Heart left ventricle (tissue), 16 donors: ENCODE measurements at regions not wholly inside any gene's neighbourhood (a gene's known extent, or its start where the extent isn't known, plus 50 kb on each side); places are given as distances from the start of the nearest gene placed in this dataset.
A peak's percentile ranks its signal among the peaks of the same experiment; 100 is the strongest.

Experiments used
- ATAC-seq, 4 donors: fragments of 200-7000 bp; cut with Tn5 transposase; one replicate each; pipeline ENCODE4 v1.9.1; 2020 to 2022; ENCODE audit warnings: moderate library complexity in 4 of 4, mild to moderate bottlenecking in 3 of 4, moderate number of reproducible peaks in 1 of 4
- DNase-seq, 5 donors: peaks; one replicate each; pipeline ENCODE4 v3.0.0-alpha.2; 2020
- H3K27ac ChIP-seq, 12 donors: fragments of 200-600 bp; sonication (generic) in 4 of 12; one replicate each; pipeline versions ENCODE4 v1.5.0 to v1.8.0; 2016 to 2022; ENCODE audit warnings: mild to moderate bottlenecking in 2 of 12
- H3K27me3 ChIP-seq, 9 donors: fragments of 200-600 bp; sonication (generic) in 2 of 9; one replicate each; pipeline versions ENCODE4 v1.5.1 to v1.8.0; 2016 to 2022; ENCODE audit warnings: mild to moderate bottlenecking in 3 of 9
- H3K36me3 ChIP-seq, 9 donors: fragments of 200-600 bp; sonication (generic) in 2 of 9; one replicate each; pipeline versions ENCODE4 v1.5.0 to v1.8.0; 2018 to 2022; ENCODE audit warnings: mild to moderate bottlenecking in 2 of 9
- H3K4me1 ChIP-seq, 12 donors: fragments of 200-600 bp; sonication (generic) in 4 of 12; one replicate each; pipeline versions ENCODE4 v1.5.0 to v1.8.0; 2016 to 2022; ENCODE audit warnings: mild to moderate bottlenecking in 3 of 12
- H3K4me3 ChIP-seq, 12 donors: fragments of 200-600 bp; sonication (generic) in 4 of 12; one replicate each; pipeline versions ENCODE4 v1.5.0 to v1.8.0; 2017 to 2022; ENCODE audit warnings: mild to moderate bottlenecking in 9 of 12, moderate library complexity in 4 of 12
- H3K9me3 ChIP-seq, 12 donors: fragments of 200-600 bp; sonication (generic) in 4 of 12; one replicate each; pipeline versions ENCODE4 v1.5.0 to v1.8.0; 2016 to 2022; ENCODE audit warnings: mild to moderate bottlenecking in 1 of 12
- POLR2A ChIP-seq, 2 donors: fragments of 450-650 bp; IDR thresholded peaks; one replicate each; pipeline ENCODE4 v1.6.1; 2017; ENCODE audit warnings: antibody characterized with exemption in 2 of 2, mild to moderate bottlenecking in 2 of 2, moderate library complexity in 2 of 2
- WGBS, 4 donors: extraction: QIAGEN DNeasy Blood & Tissue Kit in 2 of 4; methylation state at CpG; one replicate each; pipeline versions ENCODE4 v1.1.5 to v1.1.7; 2013 to 2018; 5-methylcytosine and 5-hydroxymethylcytosine counted together
- intact Hi-C, 10 donors: fragments of 100-400 bp; cut with DNase I; formaldehyde crosslinking; loops; one replicate each; pipeline versions ENCODE4 v1.11.1 to v1.14.2; 2022
- TF ChIP-seq, protein P1 (sequence below), 12 donors: fragments of 200-600 bp; sonication (generic) in 4 of 12; IDR thresholded peaks; one replicate each; pipeline versions ENCODE4 v1.5.0 to v1.8.0; 2018 to 2022; ENCODE audit warnings: antibody characterized with exemption in 12 of 12, mild to moderate bottlenecking in 5 of 12
- donor health status: ischemic (EF 13 %, LVEDD 7.1; RV severe dilation, severe dysfunction).
- donor health status: healthy with polysubstance abuse.
- donor health status: DM: no; HTN: yes; CAD: no.
- donor health status: DM: no; HTN: no; CAD: no.
- donor health status: ischemic (EF 25% LVEDD 6.9; RV normal size, moderate dysfunction).
- donor health status: ischemic (EF 25% LVEDD 5.7; RV mildly dilated, moderate dysfunction).
- donor health status: healthy.
- donor health status: DM: yes; HTN: yes; CAD: no.
- donor health status: ischemic (EF 35%, LVEDD 5.7; RV mildly dilated, moderate dysfunction).
- donor health status: nonischemic (EF 11% LVEDD 7.7; RV severe dilation, severe dysfunction).
- donor health status: DM: yes; HTN: yes; CAD: no.
- donor health status: PGD.
- donor health status: ischemic (EF 29% LVEDD 5.4; RV normal size, mild dysfunction).
- donor health status: nonischemic (EF 23%, LVEDD 6.1; RV moderate dilation, normal function).

DNA sequence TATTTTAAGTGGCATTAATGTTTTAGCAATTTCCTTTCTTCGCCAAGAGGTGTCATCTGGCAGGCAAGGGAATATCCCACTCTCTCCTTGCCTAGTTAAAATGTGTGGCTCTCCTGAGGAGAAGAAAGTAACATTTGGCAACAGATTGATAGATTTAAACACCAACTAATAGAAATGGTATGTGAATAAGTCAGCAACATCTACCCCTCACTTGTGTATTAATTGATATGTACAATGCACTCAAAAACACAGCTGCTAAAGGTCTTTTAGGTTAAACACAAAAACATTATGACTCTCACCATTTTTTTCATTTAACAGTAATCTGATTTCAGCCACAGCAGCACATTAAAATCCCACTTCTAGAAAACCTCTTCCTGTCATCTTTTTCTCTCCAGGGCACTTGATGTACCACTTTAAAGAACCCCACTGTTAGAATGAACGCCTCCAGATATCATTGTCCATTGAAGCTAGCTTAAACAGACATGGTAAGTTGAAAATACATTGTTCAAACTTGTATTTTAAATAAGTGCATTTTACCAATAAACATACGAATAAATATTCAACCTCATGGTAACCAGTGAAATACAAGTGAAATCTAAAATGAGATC, 151.7 kb downstream of the RPAP3 start:
- DNase-seq (no peak), ATAC-seq (no peak)
- H3K9me3 ChIP-seq, result peaks cover 0 to 27% (median 12%) of the 10 kb centered on the region in 12 donors
- no peaks in the 10 kb centered on the region for H3K27me3 ChIP-seq
- no peaks in the 10 kb centered on the region for H3K4me1 ChIP-seq
- 59 to 83% (median 80%) methylated on average over 3 of the region's 3 CpGs for WGBS, 4 donors
- H3K4me3 ChIP-seq, result no peak overlapping the region
- intact Hi-C loops, result no loop called here
- no peak overlapping the region for H3K27ac ChIP-seq
- TF ChIP-seq, protein P1, sequence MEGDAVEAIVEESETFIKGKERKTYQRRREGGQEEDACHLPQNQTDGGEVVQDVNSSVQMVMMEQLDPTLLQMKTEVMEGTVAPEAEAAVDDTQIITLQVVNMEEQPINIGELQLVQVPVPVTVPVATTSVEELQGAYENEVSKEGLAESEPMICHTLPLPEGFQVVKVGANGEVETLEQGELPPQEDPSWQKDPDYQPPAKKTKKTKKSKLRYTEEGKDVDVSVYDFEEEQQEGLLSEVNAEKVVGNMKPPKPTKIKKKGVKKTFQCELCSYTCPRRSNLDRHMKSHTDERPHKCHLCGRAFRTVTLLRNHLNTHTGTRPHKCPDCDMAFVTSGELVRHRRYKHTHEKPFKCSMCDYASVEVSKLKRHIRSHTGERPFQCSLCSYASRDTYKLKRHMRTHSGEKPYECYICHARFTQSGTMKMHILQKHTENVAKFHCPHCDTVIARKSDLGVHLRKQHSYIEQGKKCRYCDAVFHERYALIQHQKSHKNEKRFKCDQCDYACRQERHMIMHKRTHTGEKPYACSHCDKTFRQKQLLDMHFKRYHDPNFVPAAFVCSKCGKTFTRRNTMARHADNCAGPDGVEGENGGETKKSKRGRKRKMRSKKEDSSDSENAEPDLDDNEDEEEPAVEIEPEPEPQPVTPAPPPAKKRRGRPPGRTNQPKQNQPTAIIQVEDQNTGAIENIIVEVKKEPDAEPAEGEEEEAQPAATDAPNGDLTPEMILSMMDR (IDR thresholded peaks at IDR 0.05), result no peak
- no peak for TF ChIP-seq POLR2A (IDR thresholded peaks at IDR 0.05)
- H3K36me3 ChIP-seq, result no peaks in the 10 kb centered on the region

DNA sequence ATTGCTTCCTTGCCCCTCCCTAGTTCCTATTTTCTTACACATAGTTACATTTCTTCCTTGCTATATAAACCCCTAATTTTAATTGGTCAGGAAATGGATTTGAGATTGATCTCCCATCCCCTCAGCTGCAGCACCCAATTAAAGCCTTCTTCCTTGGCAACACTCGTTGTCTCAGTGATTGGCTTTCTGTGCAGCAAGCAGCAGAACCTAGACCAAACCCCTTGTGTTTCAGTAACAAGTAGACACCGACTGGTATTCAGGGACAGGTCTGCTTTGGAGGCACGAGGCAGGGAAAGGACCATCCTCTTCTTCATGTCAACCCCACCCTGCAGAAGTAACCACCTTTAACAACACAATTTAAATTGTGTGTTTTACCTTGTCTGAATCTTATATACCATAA, 152.6 kb downstream of the RPAP3 start:
- Histone ChIP-seq H3K27me3 (no peaks in the 10 kb centered on the region), H3K27ac (no peak overlapping the region), H3K36me3 (no peaks in the 10 kb centered on the region), H3K4me1 (no peaks in the 10 kb centered on the region), H3K4me3 (no peak overlapping the region), H3K9me3 (peaks cover 0 to 27% (median 12%) of the 10 kb centered on the region in 12 donors)
- WGBS, 4 donors, result 67 to 76% (median 69%) methylated on average over 3 of the region's 3 CpGs
- intact Hi-C loops, result no loop called here
- no peak for ATAC-seq
- no peak for DNase-seq
- TF ChIP-seq, protein P1 (IDR thresholded peaks at IDR 0.05), result no peak
- TF ChIP-seq POLR2A (IDR thresholded peaks at IDR 0.05), result no peak

DNA sequence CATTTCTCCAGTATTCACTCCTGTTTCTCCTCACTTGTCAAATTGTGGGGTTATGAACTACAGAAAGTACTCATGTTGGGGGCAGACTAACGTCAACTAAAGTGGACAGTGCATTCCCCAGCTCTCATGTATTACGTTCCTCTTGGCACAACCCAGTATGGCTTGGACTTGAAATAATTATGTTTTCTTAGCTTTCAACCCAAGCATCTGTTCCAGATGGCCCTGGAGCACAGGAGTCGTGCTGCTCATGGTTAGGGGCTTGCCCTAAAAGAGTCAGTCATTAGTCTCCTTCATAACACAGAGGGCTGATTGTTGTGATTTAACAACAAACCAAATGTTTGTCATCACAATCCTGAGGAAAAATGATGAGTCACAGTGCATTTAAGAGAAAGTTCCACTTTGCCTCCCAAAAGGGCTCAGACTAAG, 154.4 kb downstream of the RPAP3 start:
- Histone ChIP-seq H3K27ac (peak overlapping the region in 2 of 12 donors; percentile 29 to 56), H3K27me3 (no peaks in the 10 kb centered on the region), H3K9me3 (peaks cover 0 to 27% (median 12%) of the 10 kb centered on the region in 12 donors), H3K4me3 (no peak overlapping the region), H3K36me3 (no peaks in the 10 kb centered on the region), H3K4me1 (no peaks in the 10 kb centered on the region)
- 41 to 50% (median 48%) methylated on average over 3 of the region's 3 CpGs for WGBS, 4 donors
- TF ChIP-seq, protein P1 (IDR thresholded peaks at IDR 0.05), result no peak
- TF ChIP-seq POLR2A (IDR thresholded peaks at IDR 0.05), result no peak
- ATAC-seq (peak in 3 of 4 donors; percentile 81 to 97 (median 84)), DNase-seq (peak in 2 of 5 donors; percentile 23 to 40)
- intact Hi-C loops, result no loop called here

DNA sequence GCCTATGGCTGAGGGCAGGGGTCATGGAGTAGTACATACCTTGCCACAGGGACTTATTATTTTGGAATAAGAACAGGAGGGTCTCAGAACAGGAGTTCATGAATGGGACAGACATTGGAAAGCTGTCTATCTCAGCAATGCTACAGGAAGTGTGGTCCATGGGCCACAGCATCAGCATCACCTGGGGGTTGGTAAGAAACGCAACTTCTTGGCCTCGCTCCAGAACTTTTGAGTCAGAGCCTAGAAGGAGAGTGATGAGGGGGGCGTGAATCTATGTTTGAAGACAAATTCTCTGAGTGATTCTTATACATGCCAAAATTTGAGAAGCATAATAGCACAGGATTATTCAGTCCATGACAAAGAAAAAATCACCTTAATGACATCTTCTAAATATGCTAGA, 156.6 kb downstream of the RPAP3 start:
- WGBS, 4 donors, result 73 to 81% (median 76%) methylated on average over 3 of the region's 3 CpGs
- Histone ChIP-seq H3K36me3 (no peaks in the 10 kb centered on the region), H3K9me3 (peaks cover 0 to 23% (median 12%) of the 10 kb centered on the region in 12 donors), H3K27me3 (no peaks in the 10 kb centered on the region), H3K27ac (no peak overlapping the region), H3K4me3 (no peak overlapping the region), H3K4me1 (no peaks in the 10 kb centered on the region)
- DNase-seq, result no peak
- TF ChIP-seq POLR2A (IDR thresholded peaks at IDR 0.05), result no peak
- TF ChIP-seq, protein P1 (IDR thresholded peaks at IDR 0.05), result no peak
- no peak for ATAC-seq
- intact Hi-C loops, result no loop called here
